ENCODE measurements at regions not wholly inside any gene's neighbourhood (a gene's known extent, or its start where the extent isn't known, plus 50 kb on each side); places are given as distances from the start of the nearest gene placed in this dataset.

DNA sequence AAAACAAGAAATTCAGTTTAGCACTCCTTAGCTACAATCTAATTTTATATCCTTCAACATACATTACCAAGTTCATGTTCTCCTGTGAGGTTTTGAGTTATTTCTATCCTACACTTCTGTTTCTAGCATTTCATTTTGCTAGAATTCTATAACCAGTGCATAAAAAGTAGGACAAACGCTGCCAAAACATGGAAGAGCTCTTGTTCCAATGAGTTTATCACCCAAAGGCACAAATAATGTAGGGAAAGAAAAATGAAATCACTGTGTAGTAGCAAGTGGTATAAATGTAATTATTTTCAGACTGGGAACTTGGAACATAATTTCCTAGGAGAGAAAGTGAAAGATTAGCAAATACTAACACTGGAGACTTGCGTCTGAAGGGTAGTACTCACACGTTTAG is 413.3 kb upstream of the NRSN1 start:
- Histone ChIP-seq H3K36me3 (no peaks in the 10 kb centered on the region), H3K27ac (no peak overlapping the region), H3K27me3 (no peaks in the 10 kb centered on the region), H3K9me3 (no peaks in the 10 kb centered on the region), H3K4me3 (no peak overlapping the region), H3K4me1 (no peaks in the 10 kb centered on the region)
- no peak for TF ChIP-seq CTCF (IDR thresholded peaks at IDR 0.05)
- no peak for DNase-seq (ENCODE audit: low spot score)

GRCh38 chr6:23713211-23713610 is 412.8 kb upstream of the NRSN1 start:
- no peak for TF ChIP-seq CTCF (IDR thresholded peaks at IDR 0.05)
- no peaks in the 10 kb centered on the region for H3K27me3 ChIP-seq
- no peaks in the 10 kb centered on the region for H3K4me1 ChIP-seq
- H3K27ac ChIP-seq, result no peak overlapping the region
- H3K36me3 ChIP-seq, result no peaks in the 10 kb centered on the region
- no peaks in the 10 kb centered on the region for H3K9me3 ChIP-seq
- no peak for DNase-seq (ENCODE audit: low spot score)
- no peak overlapping the region for H3K4me3 ChIP-seq

DNA sequence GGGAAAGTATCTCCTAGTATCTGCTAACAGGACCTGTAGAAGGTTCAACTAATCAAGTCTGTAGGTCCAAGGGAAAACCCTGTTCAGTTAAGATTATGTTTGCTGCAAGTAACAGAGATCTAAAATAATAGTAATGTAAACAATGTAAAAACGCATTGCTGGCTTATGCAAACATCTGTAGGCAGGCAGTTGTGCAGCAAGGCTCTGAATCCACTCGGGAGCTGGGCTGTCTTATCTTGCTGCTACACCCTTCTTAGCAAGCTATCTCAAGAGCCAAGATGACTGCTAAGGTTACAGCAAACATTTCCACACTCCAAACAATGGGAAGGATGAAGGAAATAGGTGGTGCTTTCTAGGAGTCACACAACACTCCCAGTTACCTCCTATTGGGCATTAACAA is 397.3 kb upstream of the NRSN1 start:
- no peaks in the 10 kb centered on the region for H3K4me1 ChIP-seq
- no peak overlapping the region for H3K4me3 ChIP-seq
- no peaks in the 10 kb centered on the region for H3K36me3 ChIP-seq
- no peak overlapping the region for H3K27ac ChIP-seq
- TF ChIP-seq CTCF (IDR thresholded peaks at IDR 0.05), result no peak
- no peaks in the 10 kb centered on the region for H3K27me3 ChIP-seq
- no peak for DNase-seq (ENCODE audit: low spot score)
- H3K9me3 ChIP-seq, result no peaks in the 10 kb centered on the region

- no peaks in the 10 kb centered on the region for H3K9me3 ChIP-seq
- no peak for DNase-seq (ENCODE audit: low spot score)
- H3K27me3 ChIP-seq, result no peaks in the 10 kb centered on the region
- no peak for TF ChIP-seq CTCF (IDR thresholded peaks at IDR 0.05)
- no peaks in the 10 kb centered on the region for H3K36me3 ChIP-seq
- no peak overlapping the region for H3K27ac ChIP-seq
- H3K4me1 ChIP-seq, result peaks cover 0 to 4% of the 10 kb centered on the region in 2 donors
- H3K4me3 ChIP-seq, result no peak overlapping the region
Observed at GRCh38 chr6:23731609-23732008, 394.4 kb upstream of the NRSN1 start.

DNA sequence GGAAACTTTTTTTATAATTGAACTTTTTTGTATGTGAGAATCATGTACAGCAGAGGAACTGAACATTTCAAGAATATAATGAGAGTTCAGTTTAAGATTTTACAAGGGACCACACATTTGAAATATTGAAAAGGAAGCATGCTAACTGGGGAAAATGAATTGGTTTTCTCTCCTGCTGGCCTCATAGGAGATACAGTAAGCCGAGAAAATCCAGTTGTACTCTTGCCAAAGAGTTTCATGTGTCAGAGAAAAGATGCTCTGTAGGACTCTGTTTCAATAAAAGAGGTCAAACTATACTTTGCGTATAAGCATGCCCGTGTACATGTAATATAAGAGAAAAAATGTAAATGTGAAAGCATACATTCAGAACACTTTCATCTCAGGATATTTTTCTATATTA is 393.5 kb upstream of the NRSN1 start:
- Histone ChIP-seq H3K27ac (no peak overlapping the region), H3K9me3 (no peaks in the 10 kb centered on the region), H3K4me1 (peaks cover 0 to 5% of the 10 kb centered on the region in 2 donors), H3K36me3 (no peaks in the 10 kb centered on the region), H3K27me3 (no peaks in the 10 kb centered on the region), H3K4me3 (no peak overlapping the region)
- no peak for DNase-seq (ENCODE audit: low spot score)
- TF ChIP-seq CTCF (IDR thresholded peaks at IDR 0.05), result no peak

DNA sequence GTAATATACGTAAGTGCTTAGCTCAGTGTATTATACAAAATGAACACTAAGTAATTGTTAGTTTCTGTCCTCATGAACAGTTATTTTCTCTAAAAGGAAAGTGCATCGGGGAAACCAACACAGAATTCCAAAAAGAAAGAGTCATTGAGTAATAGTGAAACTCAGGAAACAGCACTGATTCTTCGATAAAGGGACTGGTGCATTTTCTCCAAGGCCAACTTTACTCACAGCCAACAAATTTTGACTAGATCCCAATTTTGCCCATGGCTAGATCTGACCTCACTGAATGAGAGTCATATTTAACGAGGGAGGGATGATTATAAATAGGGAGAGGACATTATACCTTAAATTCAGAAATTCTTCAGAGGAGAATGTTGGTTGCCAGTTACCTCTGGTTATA is 390.9 kb upstream of the NRSN1 start:
- H3K27me3 ChIP-seq, result no peaks in the 10 kb centered on the region
- H3K4me1 ChIP-seq, result peaks cover 0 to 5% of the 10 kb centered on the region in 2 donors
- H3K27ac ChIP-seq, result no peak overlapping the region
- no peaks in the 10 kb centered on the region for H3K36me3 ChIP-seq
- TF ChIP-seq CTCF (IDR thresholded peaks at IDR 0.05), result no peak
- no peak for DNase-seq (ENCODE audit: low spot score)
- H3K4me3 ChIP-seq, result no peak overlapping the region
- H3K9me3 ChIP-seq, result no peaks in the 10 kb centered on the region

Data from right atrium auricular region (tissue), 2 donors.